OCI-LY3 (cell line): ENCODE measurements at regions not wholly inside any gene's neighbourhood (a gene's known extent, or its start where the extent isn't known, plus 50 kb on each side); places are given as distances from the start of the nearest gene placed in this dataset.

Experiments used
- CTCF ChIP-seq: fragments of 200-600, 300-600 bp; sonication (generic); IDR thresholded peaks from 2 replicates; pipeline ENCODE4 v1.5.1; 2014; ENCODE audit warnings: antibody characterized with exemption, low read length, low read depth
- EZH2phosphoT487 ChIP-seq: fragments of 200-600 bp; shearing (Covaris generic); IDR thresholded peaks from 2 replicates; pipeline ENCODE4 v1.6.1; 2018; ENCODE audit warnings: antibody characterized with exemption, mixed run types, low read depth

- TF ChIP-seq EZH2phosphoT487 (no peak), CTCF (no peak)
Measured at GRCh38 chr1:218501161-218501560, 156.0 kb downstream of the TGFB2 start.
